ENCODE measurements at regions not wholly inside any gene's neighbourhood (a gene's known extent, or its start where the extent isn't known, plus 50 kb on each side); places are given as distances from the start of the nearest gene placed in this dataset.

DNA sequence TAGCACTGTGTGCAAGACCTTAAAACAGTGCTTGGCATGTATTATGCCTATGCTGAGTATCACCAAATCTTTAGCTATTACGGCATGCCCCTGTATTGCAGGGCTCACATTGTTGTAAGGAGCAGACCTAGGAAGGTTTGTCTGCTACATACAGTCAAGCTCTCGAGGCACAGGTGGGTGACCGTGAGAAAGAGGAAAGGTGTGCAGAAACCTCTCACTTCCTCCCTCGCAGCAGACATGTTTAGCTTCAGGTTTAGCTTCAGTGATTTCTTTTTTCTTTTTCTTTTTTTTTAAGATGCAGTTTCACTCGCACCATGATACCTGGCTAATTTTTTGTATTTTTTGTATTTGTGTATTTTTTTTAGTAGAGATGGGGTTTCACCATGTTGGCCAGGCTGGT is 275.8 kb upstream of the RIOK2 start:
- TF ChIP-seq, protein P1, sequence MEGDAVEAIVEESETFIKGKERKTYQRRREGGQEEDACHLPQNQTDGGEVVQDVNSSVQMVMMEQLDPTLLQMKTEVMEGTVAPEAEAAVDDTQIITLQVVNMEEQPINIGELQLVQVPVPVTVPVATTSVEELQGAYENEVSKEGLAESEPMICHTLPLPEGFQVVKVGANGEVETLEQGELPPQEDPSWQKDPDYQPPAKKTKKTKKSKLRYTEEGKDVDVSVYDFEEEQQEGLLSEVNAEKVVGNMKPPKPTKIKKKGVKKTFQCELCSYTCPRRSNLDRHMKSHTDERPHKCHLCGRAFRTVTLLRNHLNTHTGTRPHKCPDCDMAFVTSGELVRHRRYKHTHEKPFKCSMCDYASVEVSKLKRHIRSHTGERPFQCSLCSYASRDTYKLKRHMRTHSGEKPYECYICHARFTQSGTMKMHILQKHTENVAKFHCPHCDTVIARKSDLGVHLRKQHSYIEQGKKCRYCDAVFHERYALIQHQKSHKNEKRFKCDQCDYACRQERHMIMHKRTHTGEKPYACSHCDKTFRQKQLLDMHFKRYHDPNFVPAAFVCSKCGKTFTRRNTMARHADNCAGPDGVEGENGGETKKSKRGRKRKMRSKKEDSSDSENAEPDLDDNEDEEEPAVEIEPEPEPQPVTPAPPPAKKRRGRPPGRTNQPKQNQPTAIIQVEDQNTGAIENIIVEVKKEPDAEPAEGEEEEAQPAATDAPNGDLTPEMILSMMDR (IDR thresholded peaks at IDR 0.05; ENCODE audit: poor library complexity, severe bottlenecking) = no peak
- TF ChIP-seq TAF1 (IDR thresholded peaks at IDR 0.05; ENCODE audit: low read depth) = no peak
- TF ChIP-seq RAD21 (conservative IDR thresholded peaks at IDR 0.05) = no peak
- TF ChIP-seq, protein P2, sequence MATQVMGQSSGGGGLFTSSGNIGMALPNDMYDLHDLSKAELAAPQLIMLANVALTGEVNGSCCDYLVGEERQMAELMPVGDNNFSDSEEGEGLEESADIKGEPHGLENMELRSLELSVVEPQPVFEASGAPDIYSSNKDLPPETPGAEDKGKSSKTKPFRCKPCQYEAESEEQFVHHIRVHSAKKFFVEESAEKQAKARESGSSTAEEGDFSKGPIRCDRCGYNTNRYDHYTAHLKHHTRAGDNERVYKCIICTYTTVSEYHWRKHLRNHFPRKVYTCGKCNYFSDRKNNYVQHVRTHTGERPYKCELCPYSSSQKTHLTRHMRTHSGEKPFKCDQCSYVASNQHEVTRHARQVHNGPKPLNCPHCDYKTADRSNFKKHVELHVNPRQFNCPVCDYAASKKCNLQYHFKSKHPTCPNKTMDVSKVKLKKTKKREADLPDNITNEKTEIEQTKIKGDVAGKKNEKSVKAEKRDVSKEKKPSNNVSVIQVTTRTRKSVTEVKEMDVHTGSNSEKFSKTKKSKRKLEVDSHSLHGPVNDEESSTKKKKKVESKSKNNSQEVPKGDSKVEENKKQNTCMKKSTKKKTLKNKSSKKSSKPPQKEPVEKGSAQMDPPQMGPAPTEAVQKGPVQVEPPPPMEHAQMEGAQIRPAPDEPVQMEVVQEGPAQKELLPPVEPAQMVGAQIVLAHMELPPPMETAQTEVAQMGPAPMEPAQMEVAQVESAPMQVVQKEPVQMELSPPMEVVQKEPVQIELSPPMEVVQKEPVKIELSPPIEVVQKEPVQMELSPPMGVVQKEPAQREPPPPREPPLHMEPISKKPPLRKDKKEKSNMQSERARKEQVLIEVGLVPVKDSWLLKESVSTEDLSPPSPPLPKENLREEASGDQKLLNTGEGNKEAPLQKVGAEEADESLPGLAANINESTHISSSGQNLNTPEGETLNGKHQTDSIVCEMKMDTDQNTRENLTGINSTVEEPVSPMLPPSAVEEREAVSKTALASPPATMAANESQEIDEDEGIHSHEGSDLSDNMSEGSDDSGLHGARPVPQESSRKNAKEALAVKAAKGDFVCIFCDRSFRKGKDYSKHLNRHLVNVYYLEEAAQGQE (IDR thresholded peaks at IDR 0.05; ENCODE audit: borderline replicate concordance) = no peak
- no peak for TF ChIP-seq EZH2 (IDR thresholded peaks at IDR 0.05; ENCODE audit: borderline replicate concordance, insufficient read depth, low read length, poor library complexity, severe bottlenecking)
- TF ChIP-seq EP300 (conservative IDR thresholded peaks at IDR 0.05; ENCODE audit: poor library complexity, severe bottlenecking) = no peak
- TF ChIP-seq POLR2AphosphoS5 (IDR thresholded peaks at IDR 0.05) = no peak
